GM23338 (cell line): ENCODE measurements at regions not wholly inside any gene's neighbourhood (a gene's known extent, or its start where the extent isn't known, plus 50 kb on each side); places are given as distances from the start of the nearest gene placed in this dataset.
A peak's percentile ranks its signal among the peaks of the same experiment; 100 is the strongest.

ENCODE experiments used
- ATAC-seq: fragments of 200-7000 bp; cut with Tn5 transposase; 3 replicates; pipeline ENCODE4 v1.9.1; 2020
- DNase-seq: peaks from one replicate; pipeline ENCODE4 v3.0.0-alpha.2; 2015; ENCODE audit warnings: low spot score
- H2AFZ ChIP-seq: fragments of 200-600 bp; sonication (generic); 2 replicates; pipeline ENCODE4 v1.8.0; 2016; ENCODE audit warnings: antibody characterized with exemption, mild to moderate bottlenecking, moderate library complexity
- H3F3A ChIP-seq: fragments of 200-600 bp; sonication (generic); replicated peaks from 2 replicates; pipeline ENCODE4 v1.8.0; 2017; ENCODE audit warnings: antibody characterized with exemption, mixed run types, low read depth
- H3K27ac ChIP-seq: fragments of 200-600 bp; sonication (generic); 2 replicates; pipeline ENCODE4 v1.6.1; 2016; ENCODE audit warnings: low read depth
- H3K27me3 ChIP-seq: fragments of 200-600 bp; sonication (generic); 2 replicates; pipeline ENCODE4 v1.8.0; 2016; ENCODE audit warnings: mild to moderate bottlenecking, mixed run types, moderate library complexity; ENCODE audit not compliant: insufficient read depth
- H3K36me3 ChIP-seq: fragments of 200-600 bp; sonication (generic); 2 replicates; pipeline ENCODE4 v1.8.0; 2016; ENCODE audit warnings: mild to moderate bottlenecking; ENCODE audit not compliant: insufficient read depth
- H3K4me1 ChIP-seq: fragments of 200-600 bp; sonication (generic); 2 replicates; pipeline ENCODE4 v1.8.0; 2016; ENCODE audit warnings: mild to moderate bottlenecking, moderate library complexity; ENCODE audit not compliant: insufficient read depth
- H3K4me2 ChIP-seq: fragments of 200-600 bp; sonication (generic); 2 replicates; pipeline ENCODE4 v1.7.1; 2017; ENCODE audit warnings: mixed run types
- H3K4me3 ChIP-seq: fragments of 200-600 bp; sonication (generic); 2 replicates; pipeline ENCODE4 v1.6.1; 2016; ENCODE audit warnings: mixed run types
- H3K79me2 ChIP-seq: fragments of 200-600 bp; sonication (generic); replicated peaks from 2 replicates; pipeline ENCODE4 v1.8.0; 2017; ENCODE audit warnings: mild to moderate bottlenecking; ENCODE audit not compliant: insufficient read depth
- H3K9me2 ChIP-seq: fragments of 200-600 bp; sonication (generic); 2 replicates; pipeline ENCODE4 v1.8.0; 2017; ENCODE audit not compliant: insufficient read depth
- H4K20me1 ChIP-seq: fragments of 200-600 bp; sonication (generic); replicated peaks from 2 replicates; pipeline ENCODE4 v1.8.0; 2017; ENCODE audit warnings: mild to moderate bottlenecking; ENCODE audit not compliant: insufficient read depth
- H3K27ac Mint-ChIP-seq: 2 replicates; pipeline ENCODE4 v1.8.0; 2020; ENCODE audit warnings: inconsistent platforms, mild to moderate bottlenecking, moderate library complexity, mixed read lengths
- H3K27me3 Mint-ChIP-seq: 3 replicates; pipeline ENCODE4 v1.8.0; 2022; ENCODE audit warnings: low read depth, mild to moderate bottlenecking, moderate library complexity, mixed read lengths, inconsistent platforms; ENCODE audit not compliant: insufficient read depth, poor library complexity
- H3K36me3 Mint-ChIP-seq: 3 replicates; pipeline ENCODE4 v1.8.0; 2021; ENCODE audit warnings: low read depth, mild to moderate bottlenecking, inconsistent platforms, moderate library complexity, mixed read lengths
- H3K4me1 Mint-ChIP-seq: 3 replicates; pipeline ENCODE4 v1.8.0; 2020; ENCODE audit warnings: mild to moderate bottlenecking, inconsistent platforms, mixed read lengths
- H3K4me3 Mint-ChIP-seq: 3 replicates; pipeline ENCODE4 v1.8.0; 2021; ENCODE audit warnings: moderate library complexity, mild to moderate bottlenecking, inconsistent platforms, mixed read lengths
- H3K9me3 Mint-ChIP-seq: 3 replicates; pipeline ENCODE4 v1.8.0; 2020; ENCODE audit warnings: moderate library complexity, mild to moderate bottlenecking, inconsistent platforms, mixed read lengths
- CREB1 ChIP-seq: fragments of 250-450 bp; sonication (Bioruptor Pico); IDR thresholded peaks from 2 replicates; pipeline ENCODE4 v1.5.0; 2020; ENCODE audit warnings: low read depth, mild to moderate bottlenecking, moderate library complexity
- ETS1 ChIP-seq: IDR thresholded peaks from 2 replicates; pipeline ENCODE4 v1.6.1; 2016; ENCODE audit warnings: antibody characterized with exemption
- EZH2 ChIP-seq: fragments of 200-600 bp; sonication (generic); IDR thresholded peaks from one replicate; pipeline ENCODE4 v1.8.0; 2017; ENCODE audit warnings: antibody characterized with exemption, mild to moderate bottlenecking, low read depth; ENCODE audit not compliant: unreplicated experiment
- EZH2phosphoT487 ChIP-seq: fragments of 200-600 bp; sonication (generic); IDR thresholded peaks from one replicate; pipeline ENCODE4 v1.8.1; 2018; ENCODE audit warnings: antibody characterized with exemption; ENCODE audit not compliant: unreplicated experiment
- JUNB ChIP-seq: IDR thresholded peaks from one replicate; pipeline ENCODE4 v1.6.1; 2016; ENCODE audit warnings: antibody characterized with exemption; ENCODE audit not compliant: unreplicated experiment
- NANOG ChIP-seq: IDR thresholded peaks from 2 replicates; pipeline ENCODE4 v1.6.1; 2016; ENCODE audit warnings: antibody characterized with exemption, borderline replicate concordance
- POLR2AphosphoS5 ChIP-seq: IDR thresholded peaks from 2 replicates; pipeline ENCODE4 v1.6.1; 2016; ENCODE audit warnings: antibody characterized with exemption, low read depth
- STAT1 ChIP-seq: IDR thresholded peaks from one replicate; pipeline ENCODE4 v1.6.1; 2016; ENCODE audit warnings: antibody characterized with exemption; ENCODE audit not compliant: unreplicated experiment
- ZNF114 ChIP-seq: fragments of 250-450 bp; sonication (Bioruptor Pico); IDR thresholded peaks from 2 replicates; pipeline ENCODE4 v1.5.0; 2020; ENCODE audit warnings: mild to moderate bottlenecking, moderate library complexity
- ZNF331 ChIP-seq: fragments of 250-450 bp; sonication (Bioruptor Pico); IDR thresholded peaks from 2 replicates; pipeline ENCODE4 v1.5.0; 2020; ENCODE audit warnings: low read depth, mild to moderate bottlenecking, moderate library complexity
- TF ChIP-seq, protein P1 (sequence below), 2 experiments: fragments of 200-600 bp in 1 of 2; sonication (generic) in 1 of 2; conservative IDR thresholded peaks; 2 replicates each; pipeline versions ENCODE4 v1.5.1 to v1.6.1; 2016 to 2017; ENCODE audit warnings: antibody characterized with exemption in 2 of 2, low read depth in 2 of 2, mild to moderate bottlenecking in 2 of 2, moderate library complexity in 1 of 2
- TF ChIP-seq, protein P2 (sequence below): IDR thresholded peaks from one replicate; pipeline ENCODE4 v1.6.1; 2018; ENCODE audit warnings: antibody characterized with exemption; ENCODE audit not compliant: unreplicated experiment
- TF ChIP-seq, protein P3 (sequence below): fragments of 250-450 bp; sonication (Bioruptor Pico); IDR thresholded peaks from 2 replicates; pipeline ENCODE4 v1.5.0; 2020; ENCODE audit warnings: mild to moderate bottlenecking, moderate library complexity

- peak overlapping the region; percentile 16; the same call in 2 of the 3 replicates for H3K4me3 Mint-ChIP-seq
- Histone ChIP-seq H3K4me2 (peak overlapping the region; percentile 71), H3K9me2 (peaks cover 15% of the 10 kb centered on the region; the same call in 1 of the 2 replicates), H3K4me1 (peaks cover 39% of the 10 kb centered on the region), H2AFZ (peak overlapping the region; percentile 95), H3F3A (no peaks in the 10 kb centered on the region), H4K20me1 (no peaks in the 10 kb centered on the region), H3K27ac (peak overlapping the region; percentile 60; the same call in 1 of the 2 replicates), H3K27me3 (no peaks in the 10 kb centered on the region), H3K36me3 (no peaks in the 10 kb centered on the region), H3K79me2 (no peaks in the 10 kb centered on the region), H3K4me3 (peak overlapping the region; percentile 39)
- no peak overlapping the region for H3K27ac Mint-ChIP-seq
- TF ChIP-seq, protein P1, sequence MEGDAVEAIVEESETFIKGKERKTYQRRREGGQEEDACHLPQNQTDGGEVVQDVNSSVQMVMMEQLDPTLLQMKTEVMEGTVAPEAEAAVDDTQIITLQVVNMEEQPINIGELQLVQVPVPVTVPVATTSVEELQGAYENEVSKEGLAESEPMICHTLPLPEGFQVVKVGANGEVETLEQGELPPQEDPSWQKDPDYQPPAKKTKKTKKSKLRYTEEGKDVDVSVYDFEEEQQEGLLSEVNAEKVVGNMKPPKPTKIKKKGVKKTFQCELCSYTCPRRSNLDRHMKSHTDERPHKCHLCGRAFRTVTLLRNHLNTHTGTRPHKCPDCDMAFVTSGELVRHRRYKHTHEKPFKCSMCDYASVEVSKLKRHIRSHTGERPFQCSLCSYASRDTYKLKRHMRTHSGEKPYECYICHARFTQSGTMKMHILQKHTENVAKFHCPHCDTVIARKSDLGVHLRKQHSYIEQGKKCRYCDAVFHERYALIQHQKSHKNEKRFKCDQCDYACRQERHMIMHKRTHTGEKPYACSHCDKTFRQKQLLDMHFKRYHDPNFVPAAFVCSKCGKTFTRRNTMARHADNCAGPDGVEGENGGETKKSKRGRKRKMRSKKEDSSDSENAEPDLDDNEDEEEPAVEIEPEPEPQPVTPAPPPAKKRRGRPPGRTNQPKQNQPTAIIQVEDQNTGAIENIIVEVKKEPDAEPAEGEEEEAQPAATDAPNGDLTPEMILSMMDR (conservative IDR thresholded peaks at IDR 0.05; ENCODE audit: low read depth in 2 of 2) = no peak
- TF ChIP-seq EZH2 (no peak), ETS1 (no peak), STAT1 (no peak), CREB1 (CRISPR knock-in tag) (no peak), NANOG (no peak), POLR2AphosphoS5 (no peak), ZNF331 (CRISPR knock-in tag) (no peak), JUNB (no peak), ZNF114 (CRISPR knock-in tag) (no peak), EZH2phosphoT487 (no peak)
- TF ChIP-seq, protein P2, sequence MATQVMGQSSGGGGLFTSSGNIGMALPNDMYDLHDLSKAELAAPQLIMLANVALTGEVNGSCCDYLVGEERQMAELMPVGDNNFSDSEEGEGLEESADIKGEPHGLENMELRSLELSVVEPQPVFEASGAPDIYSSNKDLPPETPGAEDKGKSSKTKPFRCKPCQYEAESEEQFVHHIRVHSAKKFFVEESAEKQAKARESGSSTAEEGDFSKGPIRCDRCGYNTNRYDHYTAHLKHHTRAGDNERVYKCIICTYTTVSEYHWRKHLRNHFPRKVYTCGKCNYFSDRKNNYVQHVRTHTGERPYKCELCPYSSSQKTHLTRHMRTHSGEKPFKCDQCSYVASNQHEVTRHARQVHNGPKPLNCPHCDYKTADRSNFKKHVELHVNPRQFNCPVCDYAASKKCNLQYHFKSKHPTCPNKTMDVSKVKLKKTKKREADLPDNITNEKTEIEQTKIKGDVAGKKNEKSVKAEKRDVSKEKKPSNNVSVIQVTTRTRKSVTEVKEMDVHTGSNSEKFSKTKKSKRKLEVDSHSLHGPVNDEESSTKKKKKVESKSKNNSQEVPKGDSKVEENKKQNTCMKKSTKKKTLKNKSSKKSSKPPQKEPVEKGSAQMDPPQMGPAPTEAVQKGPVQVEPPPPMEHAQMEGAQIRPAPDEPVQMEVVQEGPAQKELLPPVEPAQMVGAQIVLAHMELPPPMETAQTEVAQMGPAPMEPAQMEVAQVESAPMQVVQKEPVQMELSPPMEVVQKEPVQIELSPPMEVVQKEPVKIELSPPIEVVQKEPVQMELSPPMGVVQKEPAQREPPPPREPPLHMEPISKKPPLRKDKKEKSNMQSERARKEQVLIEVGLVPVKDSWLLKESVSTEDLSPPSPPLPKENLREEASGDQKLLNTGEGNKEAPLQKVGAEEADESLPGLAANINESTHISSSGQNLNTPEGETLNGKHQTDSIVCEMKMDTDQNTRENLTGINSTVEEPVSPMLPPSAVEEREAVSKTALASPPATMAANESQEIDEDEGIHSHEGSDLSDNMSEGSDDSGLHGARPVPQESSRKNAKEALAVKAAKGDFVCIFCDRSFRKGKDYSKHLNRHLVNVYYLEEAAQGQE = no peak
- TF ChIP-seq, protein P3, sequence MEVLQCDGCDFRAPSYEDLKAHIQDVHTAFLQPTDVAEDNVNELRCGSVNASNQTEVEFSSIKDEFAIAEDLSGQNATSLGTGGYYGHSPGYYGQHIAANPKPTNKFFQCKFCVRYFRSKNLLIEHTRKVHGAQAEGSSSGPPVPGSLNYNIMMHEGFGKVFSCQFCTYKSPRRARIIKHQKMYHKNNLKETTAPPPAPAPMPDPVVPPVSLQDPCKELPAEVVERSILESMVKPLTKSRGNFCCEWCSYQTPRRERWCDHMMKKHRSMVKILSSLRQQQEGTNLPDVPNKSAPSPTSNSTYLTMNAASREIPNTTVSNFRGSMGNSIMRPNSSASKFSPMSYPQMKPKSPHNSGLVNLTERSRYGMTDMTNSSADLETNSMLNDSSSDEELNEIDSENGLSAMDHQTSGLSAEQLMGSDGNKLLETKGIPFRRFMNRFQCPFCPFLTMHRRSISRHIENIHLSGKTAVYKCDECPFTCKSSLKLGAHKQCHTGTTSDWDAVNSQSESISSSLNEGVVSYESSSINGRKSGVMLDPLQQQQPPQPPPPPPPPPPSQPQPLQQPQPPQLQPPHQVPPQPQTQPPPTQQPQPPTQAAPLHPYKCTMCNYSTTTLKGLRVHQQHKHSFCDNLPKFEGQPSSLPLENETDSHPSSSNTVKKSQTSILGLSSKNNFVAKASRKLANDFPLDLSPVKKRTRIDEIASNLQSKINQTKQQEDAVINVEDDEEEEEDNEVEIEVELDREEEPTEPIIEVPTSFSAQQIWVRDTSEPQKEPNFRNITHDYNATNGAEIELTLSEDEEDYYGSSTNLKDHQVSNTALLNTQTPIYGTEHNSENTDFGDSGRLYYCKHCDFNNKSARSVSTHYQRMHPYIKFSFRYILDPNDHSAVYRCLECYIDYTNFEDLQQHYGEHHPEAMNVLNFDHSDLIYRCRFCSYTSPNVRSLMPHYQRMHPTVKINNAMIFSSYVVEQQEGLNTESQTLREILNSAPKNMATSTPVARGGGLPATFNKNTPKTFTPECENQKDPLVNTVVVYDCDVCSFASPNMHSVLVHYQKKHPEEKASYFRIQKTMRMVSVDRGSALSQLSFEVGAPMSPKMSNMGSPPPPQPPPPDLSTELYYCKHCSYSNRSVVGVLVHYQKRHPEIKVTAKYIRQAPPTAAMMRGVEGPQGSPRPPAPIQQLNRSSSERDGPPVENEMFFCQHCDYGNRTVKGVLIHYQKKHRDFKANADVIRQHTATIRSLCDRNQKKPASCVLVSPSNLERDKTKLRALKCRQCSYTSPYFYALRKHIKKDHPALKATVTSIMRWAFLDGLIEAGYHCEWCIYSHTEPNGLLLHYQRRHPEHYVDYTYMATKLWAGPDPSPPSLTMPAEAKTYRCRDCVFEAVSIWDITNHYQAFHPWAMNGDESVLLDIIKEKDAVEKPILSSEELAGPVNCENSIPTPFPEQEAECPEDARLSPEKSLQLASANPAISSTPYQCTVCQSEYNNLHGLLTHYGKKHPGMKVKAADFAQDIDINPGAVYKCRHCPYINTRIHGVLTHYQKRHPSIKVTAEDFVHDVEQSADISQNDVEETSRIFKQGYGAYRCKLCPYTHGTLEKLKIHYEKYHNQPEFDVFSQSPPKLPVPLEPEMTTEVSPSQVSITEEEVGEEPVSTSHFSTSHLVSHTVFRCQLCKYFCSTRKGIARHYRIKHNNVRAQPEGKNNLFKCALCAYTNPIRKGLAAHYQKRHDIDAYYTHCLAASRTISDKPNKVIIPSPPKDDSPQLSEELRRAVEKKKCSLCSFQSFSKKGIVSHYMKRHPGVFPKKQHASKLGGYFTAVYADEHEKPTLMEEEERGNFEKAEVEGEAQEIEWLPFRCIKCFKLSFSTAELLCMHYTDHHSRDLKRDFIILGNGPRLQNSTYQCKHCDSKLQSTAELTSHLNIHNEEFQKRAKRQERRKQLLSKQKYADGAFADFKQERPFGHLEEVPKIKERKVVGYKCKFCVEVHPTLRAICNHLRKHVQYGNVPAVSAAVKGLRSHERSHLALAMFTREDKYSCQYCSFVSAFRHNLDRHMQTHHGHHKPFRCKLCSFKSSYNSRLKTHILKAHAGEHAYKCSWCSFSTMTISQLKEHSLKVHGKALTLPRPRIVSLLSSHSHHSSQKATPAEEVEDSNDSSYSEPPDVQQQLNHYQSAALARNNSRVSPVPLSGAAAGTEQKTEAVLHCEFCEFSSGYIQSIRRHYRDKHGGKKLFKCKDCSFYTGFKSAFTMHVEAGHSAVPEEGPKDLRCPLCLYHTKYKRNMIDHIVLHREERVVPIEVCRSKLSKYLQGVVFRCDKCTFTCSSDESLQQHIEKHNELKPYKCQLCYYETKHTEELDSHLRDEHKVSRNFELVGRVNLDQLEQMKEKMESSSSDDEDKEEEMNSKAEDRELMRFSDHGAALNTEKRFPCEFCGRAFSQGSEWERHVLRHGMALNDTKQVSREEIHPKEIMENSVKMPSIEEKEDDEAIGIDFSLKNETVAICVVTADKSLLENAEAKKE (CRISPR knock-in tag) = no peak
- peaks cover 37% of the 10 kb centered on the region for H3K4me1 Mint-ChIP-seq
- no peaks in the 10 kb centered on the region for H3K36me3 Mint-ChIP-seq
- no peaks in the 10 kb centered on the region for H3K9me3 Mint-ChIP-seq
- H3K27me3 Mint-ChIP-seq = peaks cover 4% of the 10 kb centered on the region
- peak; percentile 53; the same call in 2 of the 3 replicates for ATAC-seq
- DNase-seq = no peak
Measured at GRCh38 chr20:5264807-5265661, 51.7 kb downstream of the PROKR2 start.
